Mesenchymal stem cell (in vitro differentiated cells and primary cell): ENCODE measurements at regions not wholly inside any gene's neighbourhood (a gene's known extent, or its start where the extent isn't known, plus 50 kb on each side); places are given as distances from the start of the nearest gene placed in this dataset.

ENCODE experiments used
- DNase-seq: peaks from one replicate; pipeline ENCODE4 v3.0.0-alpha.2; 2013
- H2AFZ ChIP-seq: one replicate; pipeline ENCODE4 v1.6.1; 2013; ENCODE audit warnings: low read depth, mild to moderate bottlenecking, control low read depth, inconsistent platforms, low read length, moderate library complexity
- H2AK5ac ChIP-seq: 2 replicates; pipeline ENCODE4 v1.6.1; 2013; ENCODE audit warnings: low read length, moderate library complexity, mild to moderate bottlenecking, inconsistent platforms; ENCODE audit not compliant: severe bottlenecking
- H2BK120ac ChIP-seq: one replicate; pipeline ENCODE4 v1.6.1; 2013; ENCODE audit warnings: low read depth, mild to moderate bottlenecking, inconsistent platforms, low read length, moderate library complexity
- H2BK12ac ChIP-seq, 2 experiments: one replicate each; pipeline ENCODE4 v1.6.1; 2013; ENCODE audit warnings: inconsistent platforms in 2 of 2, low read length in 2 of 2, mild to moderate bottlenecking in 2 of 2, moderate library complexity in 2 of 2, control low read depth in 1 of 2
- H2BK15ac ChIP-seq: one replicate; pipeline ENCODE4 v1.6.1; 2013; ENCODE audit warnings: mild to moderate bottlenecking, low read depth, inconsistent platforms; ENCODE audit not compliant: poor library complexity, severe bottlenecking
- H2BK5ac ChIP-seq: 2 replicates; pipeline ENCODE4 v1.6.1; 2013; ENCODE audit warnings: low read depth, mild to moderate bottlenecking, low read length, control low read depth, inconsistent platforms; ENCODE audit not compliant: poor library complexity, severe bottlenecking
- H3K14ac ChIP-seq, 2 experiments: one replicate each; pipeline ENCODE4 v1.6.1; 2013; ENCODE audit warnings: inconsistent platforms in 2 of 2, low read length in 2 of 2, control low read depth in 1 of 2, mild to moderate bottlenecking in 1 of 2, moderate library complexity in 1 of 2
- H3K18ac ChIP-seq, 2 experiments: one replicate each; pipeline ENCODE4 v1.6.1; 2013; ENCODE audit warnings: inconsistent platforms in 2 of 2, low read length in 2 of 2, control low read depth in 1 of 2, low read depth in 1 of 2, mild to moderate bottlenecking in 1 of 2
- H3K23ac ChIP-seq, 2 experiments: one replicate each; pipeline ENCODE4 v1.6.1; 2013; ENCODE audit warnings: inconsistent platforms in 2 of 2, low read length in 2 of 2, mild to moderate bottlenecking in 2 of 2, moderate library complexity in 2 of 2, control low read depth in 1 of 2
- H3K27ac ChIP-seq: 2 replicates; pipeline ENCODE4 v1.5.1; 2013; ENCODE audit warnings: mild to moderate bottlenecking, moderate library complexity, low read length, control low read depth, inconsistent platforms; ENCODE audit not compliant: poor library complexity, severe bottlenecking
- H3K27me3 ChIP-seq, 2 experiments: 2 replicates each; pipeline versions ENCODE4 v1.6.1 to v1.7.0; 2013; ENCODE audit warnings: low read length in 2 of 2, mild to moderate bottlenecking in 2 of 2, moderate library complexity in 2 of 2, control low read depth in 1 of 2, inconsistent platforms in 1 of 2; ENCODE audit not compliant: control insufficient read depth in 1 of 2, insufficient read depth in 1 of 2
- H3K36me3 ChIP-seq, 2 experiments: 2 replicates each; pipeline versions ENCODE4 v1.6.1 to v1.7.0; 2013; ENCODE audit warnings: low read length in 2 of 2, control low read depth in 1 of 2, inconsistent platforms in 1 of 2, low read depth in 1 of 2, mild to moderate bottlenecking in 1 of 2; ENCODE audit not compliant: insufficient read depth in 2 of 2, control insufficient read depth in 1 of 2
- H3K4ac ChIP-seq, 2 experiments: one replicate each; pipeline ENCODE4 v1.6.1; 2013; ENCODE audit warnings: inconsistent platforms in 2 of 2, low read length in 2 of 2, mild to moderate bottlenecking in 2 of 2, moderate library complexity in 2 of 2, control low read depth in 1 of 2, low read depth in 1 of 2
- H3K4me1 ChIP-seq: 2 replicates; pipeline ENCODE4 v1.6.1; 2013; ENCODE audit warnings: low read depth, low read length, control low read depth; ENCODE audit not compliant: control insufficient read depth, insufficient read depth
- H3K4me2 ChIP-seq: 2 replicates; pipeline ENCODE4 v1.6.1; 2013; ENCODE audit warnings: low read length, mild to moderate bottlenecking, inconsistent platforms; ENCODE audit not compliant: poor library complexity, severe bottlenecking
- H3K4me3 ChIP-seq, 2 experiments: 2 replicates each; pipeline versions ENCODE4 v1.5.1 to v1.7.0; 2013; ENCODE audit warnings: low read length in 2 of 2, mild to moderate bottlenecking in 2 of 2, control low read depth in 1 of 2, low read depth in 1 of 2; ENCODE audit not compliant: insufficient read depth in 1 of 2
- H3K79me1 ChIP-seq: replicated peaks from 2 replicates; pipeline ENCODE4 v1.6.1; 2013; ENCODE audit warnings: mild to moderate bottlenecking, control low read depth, low read length, inconsistent platforms; ENCODE audit not compliant: poor library complexity, severe bottlenecking
- H3K9ac ChIP-seq: 2 replicates; pipeline ENCODE4 v1.7.0; 2013; ENCODE audit warnings: mild to moderate bottlenecking, low read length, moderate library complexity
- H3K9me3 ChIP-seq: 2 replicates; pipeline ENCODE4 v1.7.0; 2013; ENCODE audit warnings: mild to moderate bottlenecking, low read length; ENCODE audit not compliant: control insufficient read depth
- H4K8ac ChIP-seq: one replicate; pipeline ENCODE4 v1.6.1; 2013; ENCODE audit warnings: inconsistent platforms, mild to moderate bottlenecking, low read length, moderate library complexity
- H4K91ac ChIP-seq: one replicate; pipeline ENCODE4 v1.6.1; 2013; ENCODE audit warnings: mild to moderate bottlenecking, low read length, inconsistent platforms
- WGBS: methylation state at CpG from one replicate; pipeline ENCODE4 v1.1.7; 2013; ENCODE audit warnings: mixed read lengths; 5-methylcytosine and 5-hydroxymethylcytosine counted together

- no peak overlapping the region for H3K9ac ChIP-seq
- no peak overlapping the region for H3K27ac ChIP-seq
- no peak overlapping the region for H3K4ac ChIP-seq
- 87% methylated on average over 13 of the region's 13 CpGs for WGBS
- H2BK5ac ChIP-seq = no peak overlapping the region
- no peak overlapping the region for H3K4me3 ChIP-seq
- H2AK5ac ChIP-seq = no peak overlapping the region
- no peak overlapping the region for H4K91ac ChIP-seq
- DNase-seq = no peak
- H3K79me1 ChIP-seq = no peaks in the 10 kb centered on the region
- no peak overlapping the region for H2BK12ac ChIP-seq
- H3K4me1 ChIP-seq = peaks cover 1% of the 10 kb centered on the region
- no peak overlapping the region for H4K8ac ChIP-seq
- no peak overlapping the region for H3K18ac ChIP-seq
- peaks cover 78 to 91% of the 10 kb centered on the region in 2 experiments for H3K27me3 ChIP-seq
- H3K9me3 ChIP-seq = no peaks in the 10 kb centered on the region
- no peaks in the 10 kb centered on the region for H3K36me3 ChIP-seq
- no peak overlapping the region for H3K4me2 ChIP-seq
- no peak overlapping the region for H2BK15ac ChIP-seq
- no peak overlapping the region for H3K14ac ChIP-seq
- H3K23ac ChIP-seq = no peak overlapping the region
- H2BK120ac ChIP-seq = no peak overlapping the region
- no peak overlapping the region for H2AFZ ChIP-seq
These were observed 320.6 kb downstream of the UACA start for GRCh38 chr15:70442616-70443321.

GRCh38 chr15:70442211-70442610 lies 321.1 kb downstream of the UACA start:
- no peak for DNase-seq
- H3K23ac ChIP-seq = no peak overlapping the region
- H3K14ac ChIP-seq = no peak overlapping the region
- no peak overlapping the region for H4K91ac ChIP-seq
- no peak overlapping the region for H2AK5ac ChIP-seq
- H3K79me1 ChIP-seq = no peaks in the 10 kb centered on the region
- no peak overlapping the region for H2BK120ac ChIP-seq
- H3K4me2 ChIP-seq = no peak overlapping the region
- no peaks in the 10 kb centered on the region for H3K9me3 ChIP-seq
- no peak overlapping the region for H3K18ac ChIP-seq
- H3K4me3 ChIP-seq = no peak overlapping the region
- H3K4ac ChIP-seq = no peak overlapping the region
- H4K8ac ChIP-seq = no peak overlapping the region
- no peaks in the 10 kb centered on the region for H3K36me3 ChIP-seq
- 85% methylated on average over 13 of the region's 13 CpGs for WGBS
- H2BK5ac ChIP-seq = no peak overlapping the region
- no peak overlapping the region for H2BK15ac ChIP-seq
- H2BK12ac ChIP-seq = no peak overlapping the region
- no peak overlapping the region for H3K9ac ChIP-seq
- peaks cover 1% of the 10 kb centered on the region for H3K4me1 ChIP-seq
- no peak overlapping the region for H2AFZ ChIP-seq
- no peak overlapping the region for H3K27ac ChIP-seq
- H3K27me3 ChIP-seq = peaks cover 75 to 91% of the 10 kb centered on the region in 2 experiments

GRCh38 chr15:70440416-70441138 lies 322.8 kb downstream of the UACA start:
- no peak overlapping the region for H3K14ac ChIP-seq
- no peaks in the 10 kb centered on the region for H3K9me3 ChIP-seq
- H3K4me3 ChIP-seq = no peak overlapping the region
- no peaks in the 10 kb centered on the region for H3K79me1 ChIP-seq
- H3K4me1 ChIP-seq = no peaks in the 10 kb centered on the region
- no peak overlapping the region for H3K27ac ChIP-seq
- H3K9ac ChIP-seq = no peak overlapping the region
- no peak for DNase-seq
- H4K91ac ChIP-seq = no peak overlapping the region
- H3K27me3 ChIP-seq = peaks cover 70 to 97% of the 10 kb centered on the region in 2 experiments
- no peak overlapping the region for H2BK5ac ChIP-seq
- H2BK12ac ChIP-seq = no peak overlapping the region
- no peak overlapping the region for H2AFZ ChIP-seq
- no peak overlapping the region for H3K23ac ChIP-seq
- no peak overlapping the region for H4K8ac ChIP-seq
- no peak overlapping the region for H3K4ac ChIP-seq
- WGBS = 89% methylated on average over 10 of the region's 10 CpGs
- H2BK15ac ChIP-seq = no peak overlapping the region
- H3K18ac ChIP-seq = no peak overlapping the region
- no peak overlapping the region for H2AK5ac ChIP-seq
- H2BK120ac ChIP-seq = no peak overlapping the region
- no peak overlapping the region for H3K4me2 ChIP-seq
- H3K36me3 ChIP-seq = no peaks in the 10 kb centered on the region

GRCh38 chr15:70439880-70440279 lies 323.5 kb downstream of the UACA start:
- H3K36me3 ChIP-seq = no peaks in the 10 kb centered on the region
- H3K27me3 ChIP-seq = peaks cover 71 to 97% of the 10 kb centered on the region in 2 experiments
- H3K4me3 ChIP-seq = no peak overlapping the region
- H3K4ac ChIP-seq = no peak overlapping the region
- H2BK15ac ChIP-seq = no peak overlapping the region
- H4K91ac ChIP-seq = peak overlapping the region; percentile 40
- no peak overlapping the region for H3K23ac ChIP-seq
- H3K14ac ChIP-seq = no peak overlapping the region
- no peak overlapping the region for H2BK12ac ChIP-seq
- H2BK120ac ChIP-seq = no peak overlapping the region
- no peak overlapping the region for H2AK5ac ChIP-seq
- no peaks in the 10 kb centered on the region for H3K4me1 ChIP-seq
- H3K27ac ChIP-seq = no peak overlapping the region
- no peak overlapping the region for H4K8ac ChIP-seq
- H3K9ac ChIP-seq = no peak overlapping the region
- H3K9me3 ChIP-seq = no peaks in the 10 kb centered on the region
- H3K79me1 ChIP-seq = no peaks in the 10 kb centered on the region
- H3K18ac ChIP-seq = no peak overlapping the region
- DNase-seq = no peak
- H3K4me2 ChIP-seq = no peak overlapping the region
- no peak overlapping the region for H2BK5ac ChIP-seq
- no peak overlapping the region for H2AFZ ChIP-seq
- WGBS = 80% methylated on average over 5 of the region's 5 CpGs
